ENCODE measurements at regions not wholly inside any gene's neighbourhood (a gene's known extent, or its start where the extent isn't known, plus 50 kb on each side); places are given as distances from the start of the nearest gene placed in this dataset.

- H4K8ac ChIP-seq (ENCODE audit: extremely low read depth, insufficient read depth, low read length), result no peak overlapping the region
- no peak overlapping the region for H3K14ac ChIP-seq (ENCODE audit: insufficient read length)
- no peak overlapping the region for H4K91ac ChIP-seq (replicated peaks; ENCODE audit: insufficient read length, low read length)
- peak overlapping the region; percentile 98; the same call in 1 of the 2 replicates for H2AK5ac ChIP-seq (ENCODE audit: low read depth, low read length)
- POLR2A ChIA-PET (ENCODE audit: partially characterized antibody), result no interaction called here
- no peak overlapping the region for H3K4ac ChIP-seq (replicated peaks; ENCODE audit: insufficient read length, low read depth, low read length)
- H2AFZ ChIP-seq (ENCODE audit: low read length), result no peak overlapping the region
- no peaks in the 10 kb centered on the region for H3K79me2 ChIP-seq (ENCODE audit: control insufficient read depth in 1 of 2, insufficient read depth in 2 of 2, low read length in 2 of 2)
- H3K9ac ChIP-seq (replicated peaks in 1 of 4; ENCODE audit: extremely low read depth in 1 of 4, low read depth in 3 of 4, low read length in 3 of 4), result no peak overlapping the region
- no peak for FAIRE-seq
- H3K23me2 ChIP-seq (ENCODE audit: low read depth, low read length), result peaks cover 9% of the 10 kb centered on the region; the same call in 1 of the 2 replicates
- H4K20me1 ChIP-seq (replicated peaks in 1 of 2; ENCODE audit: control insufficient read depth in 1 of 2, insufficient read depth in 2 of 2, low read length in 2 of 2), result peaks cover 0 to 1% of the 10 kb centered on the region in 2 experiments
- H3K27ac ChIP-seq (ENCODE audit: low read depth, low read length), result no peak overlapping the region
- WGBS, 2 experiments (ENCODE audit: extremely low coverage in 1 of 2, insufficient coverage in 1 of 2, insufficient read length in 1 of 2, insufficient replicate concordance in 2 of 2, low coverage in 1 of 2, low lambda C conversion rate in 2 of 2, missing lambda C conversion rate in 1 of 2), result 91% methylated on average over 2 of the region's 2 CpGs; no CpG with 5 or more reads in 1 of the 2 experiments
- H3K56ac ChIP-seq (replicated peaks; ENCODE audit: insufficient read length, low read depth, low read length), result no peak overlapping the region
- CTCF ChIA-PET (ENCODE audit: partially characterized antibody), result interaction anchor here (1.0 kb wide), 1 partner anchor 32 kb away, joined by 3 read pairs; no protein-coding TSS in a partner anchor
- DNase-seq (ENCODE audit: low read depth in 1 of 2, low spot score in 2 of 2), result no peak
- no peak overlapping the region for H2BK5ac ChIP-seq (ENCODE audit: low read depth, low read length)
- no peak overlapping the region for H3K4me2 ChIP-seq (ENCODE audit: insufficient read depth in 1 of 2, low read depth in 2 of 2, low read length in 2 of 2)
- no peak overlapping the region for H3K4me3 ChIP-seq (ENCODE audit: extremely low read depth in 1 of 4, insufficient read depth in 2 of 4, low read depth in 3 of 4, low read length in 4 of 4)
- H4K5ac ChIP-seq (ENCODE audit: insufficient read length, low read depth, low read length), result no peak overlapping the region
- no peak overlapping the region for H2BK20ac ChIP-seq (ENCODE audit: low read length)
- no peaks in the 10 kb centered on the region for H3K79me1 ChIP-seq (ENCODE audit: low read depth, low read length)
- H3K27me3 ChIP-seq (replicated peaks in 1 of 4; ENCODE audit: control insufficient read depth in 3 of 4, extremely low read depth in 1 of 4, insufficient read depth in 3 of 4, low read length in 3 of 4), result no peaks in the 10 kb centered on the region
- H3K4me1 ChIP-seq (replicated peaks in 1 of 4; ENCODE audit: control insufficient read depth in 3 of 4, insufficient read depth in 4 of 4, low read length in 3 of 4), result peaks cover 0 to 4% (median 4%) of the 10 kb centered on the region in 4 experiments; a peak in 3 of 7 replicates
- peaks cover 0 to 5% of the 10 kb centered on the region in 2 experiments; a peak in 1 of 4 replicates for H3K9me3 ChIP-seq (ENCODE audit: insufficient read depth in 2 of 2, low read depth in 1 of 2, low read length in 1 of 2)
- no peak overlapping the region for H2BK12ac ChIP-seq (ENCODE audit: low read depth, low read length)
- H2BK120ac ChIP-seq (replicated peaks; ENCODE audit: low read depth, low read length), result no peak overlapping the region
- no peak overlapping the region for H3K18ac ChIP-seq (ENCODE audit: extremely low read depth, low read length)
- no peak overlapping the region for H3K23ac ChIP-seq (ENCODE audit: insufficient read length)
- no peaks in the 10 kb centered on the region for H3K36me3 ChIP-seq (ENCODE audit: control insufficient read depth in 2 of 4, insufficient read depth in 4 of 4, low read length in 3 of 4)
- no peak overlapping the region for H2BK15ac ChIP-seq (ENCODE audit: low read length)
- TF ChIP-seq SP2 (IDR thresholded peaks at IDR 0.05; ENCODE audit: low read length) (no peak), RXRA (IDR thresholded peaks at IDR 0.05; ENCODE audit: insufficient read depth, low read depth, low read length) (no peak), RBBP5 (IDR thresholded peaks at IDR 0.05; ENCODE audit: borderline replicate concordance, low read depth, low read length) (no peak), SAP30 (IDR thresholded peaks at IDR 0.05; ENCODE audit: insufficient read depth, insufficient replicate concordance, low read length) (no peak), SP1 (IDR thresholded peaks at IDR 0.05; ENCODE audit: low read depth, low read length) (no peak), POLR2A (IDR thresholded peaks at IDR 0.05; ENCODE audit: control extremely low read depth in 1 of 2, low read depth in 2 of 2, low read length in 2 of 2) (no peak), CBX5 (IDR thresholded peaks at IDR 0.05; ENCODE audit: low read depth, low read length) (no peak), SP4 (IDR thresholded peaks at IDR 0.05; ENCODE audit: low read length) (no peak), POLR2AphosphoS5 (IDR thresholded peaks at IDR 0.05; ENCODE audit: low read depth, low read length) (no peak), SRF (IDR thresholded peaks at IDR 0.05; ENCODE audit: low read depth, low read length) (no peak), KDM1A (IDR thresholded peaks at IDR 0.05; ENCODE audit: borderline replicate concordance, low read length) (no peak), SIX5 (IDR thresholded peaks at IDR 0.05; ENCODE audit: low read depth, low read length) (no peak), JUN (IDR thresholded peaks at IDR 0.05; ENCODE audit: low read depth, low read length) (no peak), PHF8 (conservative IDR thresholded peaks at IDR 0.05; ENCODE audit: low read depth, low read length) (no peak), TBP (IDR thresholded peaks at IDR 0.05; ENCODE audit: low read depth, low read length) (no peak), HDAC2 (IDR thresholded peaks at IDR 0.05; ENCODE audit: borderline replicate concordance in 1 of 2, low read depth in 2 of 2, low read length in 2 of 2) (no peak)
Observed at GRCh38 chr17:77509089-77509488, 368.3 kb downstream of the SEC14L1 start.
